ENCODE measurements at regions not wholly inside any gene's neighbourhood (a gene's known extent, or its start where the extent isn't known, plus 50 kb on each side); places are given as distances from the start of the nearest gene placed in this dataset.

- no peak for TF ChIP-seq CTCF (IDR thresholded peaks at IDR 0.05)
- TF ChIP-seq POLR2A (IDR thresholded peaks at IDR 0.05): no peak
Observed at GRCh38 chr1:201590474-201590873, 51.5 kb downstream of the NAV1 start.
